Breast epithelium (tissue), 3 donors: ENCODE measurements at regions not wholly inside any gene's neighbourhood (a gene's known extent, or its start where the extent isn't known, plus 50 kb on each side); places are given as distances from the start of the nearest gene placed in this dataset.

Experiments
- CTCF ChIP-seq, 3 donors: fragments of 450-650 bp; IDR thresholded peaks; one replicate each; pipeline ENCODE4 v1.5.1; 2016 to 2017; ENCODE audit warnings: antibody characterized with exemption in 3 of 3, mild to moderate bottlenecking in 3 of 3, moderate library complexity in 3 of 3
- POLR2A ChIP-seq: fragments of 450-650 bp; IDR thresholded peaks from one replicate; pipeline ENCODE4 v1.6.1; 2016; ENCODE audit warnings: antibody characterized with exemption, mild to moderate bottlenecking, moderate library complexity
- POLR2AphosphoS5 ChIP-seq, 3 donors: sonication (generic); formaldehyde crosslinking; IDR thresholded peaks; one replicate each; pipeline ENCODE4 v1.6.1; 2017; ENCODE audit warnings: antibody characterized with exemption in 3 of 3

GRCh38 chr4:107472265-107472948, 247.6 kb downstream of the PAPSS1 start:
- TF ChIP-seq CTCF (IDR thresholded peaks at IDR 0.05) (no peak), POLR2A (no peak), POLR2AphosphoS5 (IDR thresholded peaks at IDR 0.05) (no peak)
